Stomach smooth muscle (tissue), 2 donors: ENCODE measurements at regions not wholly inside any gene's neighbourhood (a gene's known extent, or its start where the extent isn't known, plus 50 kb on each side); places are given as distances from the start of the nearest gene placed in this dataset.
A peak's percentile ranks its signal among the peaks of the same experiment; 100 is the strongest.

Experiments used
- H3K27ac ChIP-seq: one replicate; pipeline ENCODE4 v1.7.0; 2013; ENCODE audit warnings: mild to moderate bottlenecking, low read length, inconsistent platforms
- H3K27me3 ChIP-seq, 2 donors: one replicate each; pipeline ENCODE4 v1.7.0; 2013; ENCODE audit warnings: low read length in 2 of 2; ENCODE audit not compliant: insufficient read depth in 2 of 2, control insufficient read depth in 1 of 2
- H3K36me3 ChIP-seq, 2 donors: one replicate each; pipeline ENCODE4 v1.7.0; 2013; ENCODE audit warnings: low read length in 2 of 2; ENCODE audit not compliant: control insufficient read depth in 2 of 2, insufficient read depth in 2 of 2
- H3K4me1 ChIP-seq: one replicate; pipeline ENCODE4 v1.7.0; 2013; ENCODE audit warnings: low read length; ENCODE audit not compliant: control insufficient read depth, insufficient read depth
- H3K4me3 ChIP-seq, 2 donors: one replicate each; pipeline ENCODE4 v1.7.0; 2013; ENCODE audit warnings: low read length in 2 of 2
- H3K9ac ChIP-seq, 2 donors: one replicate each; pipeline ENCODE4 v1.7.0; 2013; ENCODE audit warnings: low read length in 2 of 2, mild to moderate bottlenecking in 1 of 2
- H3K9me3 ChIP-seq, 2 donors: one replicate each; pipeline ENCODE4 v1.7.0; 2013; ENCODE audit warnings: low read length in 2 of 2; ENCODE audit not compliant: control insufficient read depth in 2 of 2
- donor health status: healthy.
- donor health status: Pancreatic carcinoma.

GRCh38 chr12:58139894-58140293 lies 198.5 kb downstream of the ATP23 start:
- Histone ChIP-seq H3K27me3 (no peaks in the 10 kb centered on the region), H3K9ac (no peak overlapping the region), H3K4me1 (no peaks in the 10 kb centered on the region), H3K9me3 (no peaks in the 10 kb centered on the region), H3K4me3 (no peak overlapping the region), H3K27ac (no peak overlapping the region), H3K36me3 (no peaks in the 10 kb centered on the region)

GRCh38 chr12:58140395-58140794 lies 199.0 kb downstream of the ATP23 start:
- H3K27ac ChIP-seq: no peak overlapping the region
- H3K9me3 ChIP-seq: no peaks in the 10 kb centered on the region
- no peaks in the 10 kb centered on the region for H3K4me1 ChIP-seq
- H3K36me3 ChIP-seq: no peaks in the 10 kb centered on the region
- H3K27me3 ChIP-seq: no peaks in the 10 kb centered on the region
- H3K9ac ChIP-seq: no peak overlapping the region
- no peak overlapping the region for H3K4me3 ChIP-seq

GRCh38 chr12:58142991-58143390 lies 201.6 kb downstream of the ATP23 start:
- H3K27me3 ChIP-seq: no peaks in the 10 kb centered on the region
- H3K9me3 ChIP-seq: no peaks in the 10 kb centered on the region
- no peaks in the 10 kb centered on the region for H3K36me3 ChIP-seq
- no peak overlapping the region for H3K27ac ChIP-seq
- H3K9ac ChIP-seq: no peak overlapping the region
- no peak overlapping the region for H3K4me3 ChIP-seq
- no peaks in the 10 kb centered on the region for H3K4me1 ChIP-seq

GRCh38 chr12:58143498-58143995 lies 202.2 kb downstream of the ATP23 start:
- Histone ChIP-seq H3K27ac (no peak overlapping the region), H3K9me3 (no peaks in the 10 kb centered on the region), H3K9ac (no peak overlapping the region), H3K27me3 (no peaks in the 10 kb centered on the region), H3K36me3 (no peaks in the 10 kb centered on the region), H3K4me3 (no peak overlapping the region), H3K4me1 (no peaks in the 10 kb centered on the region)

GRCh38 chr12:58148405-58148804 lies 207.0 kb downstream of the ATP23 start:
- no peak overlapping the region for H3K9ac ChIP-seq
- H3K36me3 ChIP-seq: no peaks in the 10 kb centered on the region
- peak overlapping the region; percentile 4 for H3K27ac ChIP-seq
- H3K9me3 ChIP-seq: no peaks in the 10 kb centered on the region
- no peaks in the 10 kb centered on the region for H3K4me1 ChIP-seq
- H3K27me3 ChIP-seq: no peaks in the 10 kb centered on the region
- no peak overlapping the region for H3K4me3 ChIP-seq

GRCh38 chr12:58148976-58149375 lies 207.6 kb downstream of the ATP23 start:
- no peaks in the 10 kb centered on the region for H3K27me3 ChIP-seq
- H3K36me3 ChIP-seq: no peaks in the 10 kb centered on the region

GRCh38 chr12:58154359-58154758 lies 213.0 kb downstream of the ATP23 start:
- Histone ChIP-seq H3K9me3 (no peaks in the 10 kb centered on the region), H3K36me3 (no peaks in the 10 kb centered on the region), H3K4me3 (no peak overlapping the region), H3K27ac (no peak overlapping the region), H3K4me1 (peaks cover 2% of the 10 kb centered on the region), H3K9ac (no peak overlapping the region), H3K27me3 (no peaks in the 10 kb centered on the region)

More at GRCh38 chr12:58148976-58149375, 207.6 kb downstream of the ATP23 start:
- H3K27ac ChIP-seq: no peak overlapping the region
- no peaks in the 10 kb centered on the region for H3K9me3 ChIP-seq
- H3K4me1 ChIP-seq: no peaks in the 10 kb centered on the region
- H3K9ac ChIP-seq: no peak overlapping the region
- no peak overlapping the region for H3K4me3 ChIP-seq

GRCh38 chr12:58156697-58157096 lies 215.3 kb downstream of the ATP23 start:
- Histone ChIP-seq H3K4me1 (peaks cover 2% of the 10 kb centered on the region), H3K27ac (no peak overlapping the region), H3K27me3 (no peaks in the 10 kb centered on the region), H3K36me3 (no peaks in the 10 kb centered on the region), H3K4me3 (no peak overlapping the region), H3K9ac (no peak overlapping the region), H3K9me3 (no peaks in the 10 kb centered on the region)

- Histone ChIP-seq H3K27ac (no peak overlapping the region), H3K36me3 (no peaks in the 10 kb centered on the region), H3K9me3 (no peaks in the 10 kb centered on the region), H3K27me3 (no peaks in the 10 kb centered on the region), H3K4me3 (no peak overlapping the region), H3K9ac (no peak overlapping the region), H3K4me1 (peaks cover 2% of the 10 kb centered on the region)
Observed at GRCh38 chr12:58159941-58160340, 218.6 kb downstream of the ATP23 start.

GRCh38 chr12:58161773-58162172 lies 220.4 kb downstream of the ATP23 start:
- no peak overlapping the region for H3K27ac ChIP-seq
- H3K27me3 ChIP-seq: no peaks in the 10 kb centered on the region
- H3K4me3 ChIP-seq: no peak overlapping the region
- H3K4me1 ChIP-seq: peaks cover 7% of the 10 kb centered on the region
- no peaks in the 10 kb centered on the region for H3K36me3 ChIP-seq
- no peak overlapping the region for H3K9ac ChIP-seq
- H3K9me3 ChIP-seq: no peaks in the 10 kb centered on the region

- Histone ChIP-seq H3K27ac (no peak overlapping the region), H3K9me3 (no peaks in the 10 kb centered on the region), H3K9ac (no peak overlapping the region), H3K4me1 (peaks cover 6% of the 10 kb centered on the region), H3K27me3 (no peaks in the 10 kb centered on the region), H3K36me3 (no peaks in the 10 kb centered on the region), H3K4me3 (no peak overlapping the region)
Observed at GRCh38 chr12:58163021-58163420, 221.7 kb downstream of the ATP23 start.
